Thoracic aorta (tissue), 2 donors: ENCODE measurements at regions not wholly inside any gene's neighbourhood (a gene's known extent, or its start where the extent isn't known, plus 50 kb on each side); places are given as distances from the start of the nearest gene placed in this dataset.

Experiments
- ATAC-seq: fragments of 150-250 bp; one replicate; pipeline ENCODE4 v1.8.0; 2017; ENCODE audit warnings: low read depth; ENCODE audit not compliant: insufficient number of reproducible peaks, low FRiP score
- DNase-seq: peaks from one replicate; pipeline ENCODE4 v3.0.0-alpha.2; 2020; ENCODE audit warnings: low spot score
- H3K27ac ChIP-seq, 2 donors: fragments of 200-600 bp; sonication (generic); 1 replicate in 1 of 2; 2 replicates in 1 of 2; pipeline ENCODE4 v1.5.1; 2016; ENCODE audit warnings: mild to moderate bottlenecking in 2 of 2, moderate library complexity in 2 of 2
- H3K27me3 ChIP-seq: fragments of 200-600 bp; sonication (generic); replicated peaks from 2 replicates; pipeline ENCODE4 v1.6.0; 2016; ENCODE audit warnings: mild to moderate bottlenecking; ENCODE audit not compliant: insufficient read depth
- H3K36me3 ChIP-seq: fragments of 200-600 bp; sonication (generic); one replicate; pipeline ENCODE4 v1.5.1; 2016
- H3K4me1 ChIP-seq, 2 donors: fragments of 200-600 bp; sonication (generic); 1 replicate in 1 of 2; 2 replicates in 1 of 2; pipeline versions ENCODE4 v1.5.1 to v1.6.0; 2016; ENCODE audit warnings: low read depth in 2 of 2, mild to moderate bottlenecking in 1 of 2; ENCODE audit not compliant: control insufficient read depth in 1 of 2
- H3K4me3 ChIP-seq: fragments of 200-600 bp; sonication (generic); 2 replicates; pipeline ENCODE4 v1.5.1; 2016; ENCODE audit warnings: mild to moderate bottlenecking
- H3K9me3 ChIP-seq: fragments of 200-600 bp; sonication (generic); 2 replicates; pipeline ENCODE4 v1.5.1; 2016
- CTCF ChIP-seq: fragments of 200-600 bp; sonication (generic); IDR thresholded peaks from one replicate; pipeline ENCODE4 v1.5.1; 2019; ENCODE audit warnings: antibody characterized with exemption

- no peaks in the 10 kb centered on the region for H3K9me3 ChIP-seq
- no peak for ATAC-seq
- H3K4me1 ChIP-seq, result no peaks in the 10 kb centered on the region
- no peaks in the 10 kb centered on the region for H3K36me3 ChIP-seq
- H3K27ac ChIP-seq, result no peak overlapping the region
- no peak overlapping the region for H3K4me3 ChIP-seq
- DNase-seq, result no peak
- no peaks in the 10 kb centered on the region for H3K27me3 ChIP-seq
- no peak for TF ChIP-seq CTCF
These were observed 193.7 kb downstream of the TFAP2A start for GRCh38 chr6:10221178-10221577.

- Histone ChIP-seq H3K27me3 (no peaks in the 10 kb centered on the region), H3K4me1 (no peaks in the 10 kb centered on the region), H3K9me3 (no peaks in the 10 kb centered on the region), H3K4me3 (no peak overlapping the region), H3K36me3 (no peaks in the 10 kb centered on the region), H3K27ac (no peak overlapping the region)
- no peak for ATAC-seq
- DNase-seq, result no peak
- no peak for TF ChIP-seq CTCF
These were observed 195.4 kb downstream of the TFAP2A start for GRCh38 chr6:10219510-10219909.

GRCh38 chr6:10217111-10217510, 197.8 kb downstream of the TFAP2A start:
- H3K36me3 ChIP-seq, result no peaks in the 10 kb centered on the region
- DNase-seq, result no peak
- TF ChIP-seq CTCF, result no peak

GRCh38 chr6:10215326-10216110, 199.4 kb downstream of the TFAP2A start:
- no peak for ATAC-seq
- Histone ChIP-seq H3K36me3 (no peaks in the 10 kb centered on the region), H3K4me3 (no peak overlapping the region), H3K9me3 (no peaks in the 10 kb centered on the region), H3K27me3 (no peaks in the 10 kb centered on the region), H3K27ac (no peak overlapping the region), H3K4me1 (peaks cover 0 to under 1% of the 10 kb centered on the region in 2 donors)
- no peak for DNase-seq
- no peak for TF ChIP-seq CTCF

More at GRCh38 chr6:10217111-10217510, 197.8 kb downstream of the TFAP2A start:
- ATAC-seq, result no peak
- no peaks in the 10 kb centered on the region for H3K9me3 ChIP-seq
- H3K4me3 ChIP-seq, result no peak overlapping the region
- no peaks in the 10 kb centered on the region for H3K4me1 ChIP-seq
- no peak overlapping the region for H3K27ac ChIP-seq
- no peaks in the 10 kb centered on the region for H3K27me3 ChIP-seq

- no peak for TF ChIP-seq CTCF
- ATAC-seq, result no peak
- Histone ChIP-seq H3K27ac (no peak overlapping the region), H3K27me3 (no peaks in the 10 kb centered on the region), H3K36me3 (no peaks in the 10 kb centered on the region), H3K4me3 (no peak overlapping the region), H3K9me3 (no peaks in the 10 kb centered on the region), H3K4me1 (peaks cover 4 to 13% of the 10 kb centered on the region in 2 donors)
- no peak for DNase-seq
These were observed 204.8 kb downstream of the TFAP2A start for GRCh38 chr6:10210052-10210451.
